Femur (tissue), 1 donor: ENCODE measurements at regions not wholly inside any gene's neighbourhood (a gene's known extent, or its start where the extent isn't known, plus 50 kb on each side); places are given as distances from the start of the nearest gene placed in this dataset.
"Not testable (repeated sequence)": the region's sequence is repeated elsewhere in the genome, so short reads cannot be mapped to it uniquely, and the experiment has no call there.

ENCODE experiments used
- DNase-seq: peaks from one replicate; pipeline ENCODE4 v3.0.0-alpha.2; 2017

DNA sequence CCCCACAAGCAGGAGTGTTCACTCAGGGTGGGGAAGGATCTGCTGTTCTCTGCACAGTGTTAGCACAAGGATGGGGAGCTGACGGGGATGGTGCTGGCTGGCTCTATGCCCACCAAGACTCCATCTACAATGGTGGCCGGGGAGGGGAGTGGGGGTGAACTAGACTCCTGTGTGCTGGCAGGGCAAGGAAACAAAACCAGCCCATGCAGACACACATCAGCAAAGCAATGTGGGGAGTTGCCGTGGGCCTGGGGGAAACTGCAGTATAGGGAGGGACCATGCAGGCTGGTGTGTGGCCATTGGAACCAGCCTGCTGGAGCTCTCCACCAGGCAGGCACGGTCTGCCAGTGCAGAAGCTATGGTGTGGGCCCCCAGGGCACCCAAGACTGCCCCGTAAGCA, 195.1 kb downstream of the PWWP3B start:
- DNase-seq, result no peak

GRCh38 chrX:106378616-106379015, 210.5 kb downstream of the PWWP3B start:
- no peak for DNase-seq

DNA sequence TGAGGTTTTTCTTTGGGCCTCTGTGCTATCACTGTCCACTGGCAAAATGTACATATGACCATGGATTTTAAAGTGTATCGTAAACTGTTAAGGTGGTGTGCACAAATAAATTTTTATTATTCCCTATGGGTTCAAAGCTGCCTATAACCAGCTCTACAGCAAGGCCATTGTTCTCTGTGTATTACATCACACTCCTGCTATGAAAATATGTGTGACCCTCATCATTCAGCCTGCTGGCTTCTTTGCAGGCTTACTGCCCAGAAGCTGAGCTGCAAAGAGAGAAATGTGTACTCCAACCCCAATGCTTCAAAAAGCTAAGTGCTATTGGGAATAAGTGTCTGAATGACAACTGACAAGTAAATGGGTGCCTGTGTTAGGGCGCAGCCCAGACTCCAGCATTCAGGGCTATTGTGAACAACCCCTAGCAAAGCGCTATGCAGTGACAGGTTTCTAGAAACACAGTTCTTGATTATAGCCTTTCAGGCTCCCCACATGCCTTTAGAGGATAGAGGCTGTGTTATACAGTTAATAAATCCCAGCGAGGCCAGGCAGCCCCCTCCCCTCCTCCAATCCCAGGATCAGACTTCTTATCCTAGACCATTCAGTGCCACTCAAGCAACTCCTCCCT, 220.4 kb upstream of the RADX start:
- DNase-seq, result peak; percentile 21

- DNase-seq, result no peak
Measured at GRCh38 chrX:106392346-106392745, 219.4 kb upstream of the RADX start.

- no peak for DNase-seq
Measured at GRCh38 chrX:106397788-106398538, 213.8 kb upstream of the RADX start.

DNA sequence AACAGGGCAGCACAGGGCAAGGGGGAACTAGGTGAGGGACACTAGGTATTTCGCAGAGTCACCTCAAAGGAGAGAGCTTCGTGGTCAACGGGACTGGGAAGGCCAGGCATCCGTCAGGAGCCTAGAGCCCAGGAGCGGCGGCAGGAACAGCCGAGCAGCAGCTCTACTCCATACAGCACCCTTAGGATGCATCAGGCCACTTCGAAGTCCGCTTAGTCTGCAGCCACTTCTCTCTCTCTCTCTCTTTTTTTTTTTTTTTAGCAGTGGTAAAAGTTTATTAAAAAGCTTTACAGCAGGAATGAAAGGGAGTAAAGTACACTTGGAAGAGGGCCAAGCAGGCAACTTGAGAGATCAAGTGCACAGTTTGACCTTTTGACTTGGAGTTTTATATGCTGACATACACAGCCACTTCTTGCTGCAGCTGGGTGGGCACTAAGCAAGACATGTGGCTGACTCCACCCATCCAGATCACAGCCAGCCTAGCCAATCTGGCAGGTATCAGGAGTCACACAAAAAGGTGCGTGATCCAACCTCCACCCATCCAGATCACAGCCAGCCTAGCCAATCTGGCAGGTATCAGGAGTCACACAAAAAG, 209.7 kb upstream of the RADX start:
- no peak for DNase-seq

DNA sequence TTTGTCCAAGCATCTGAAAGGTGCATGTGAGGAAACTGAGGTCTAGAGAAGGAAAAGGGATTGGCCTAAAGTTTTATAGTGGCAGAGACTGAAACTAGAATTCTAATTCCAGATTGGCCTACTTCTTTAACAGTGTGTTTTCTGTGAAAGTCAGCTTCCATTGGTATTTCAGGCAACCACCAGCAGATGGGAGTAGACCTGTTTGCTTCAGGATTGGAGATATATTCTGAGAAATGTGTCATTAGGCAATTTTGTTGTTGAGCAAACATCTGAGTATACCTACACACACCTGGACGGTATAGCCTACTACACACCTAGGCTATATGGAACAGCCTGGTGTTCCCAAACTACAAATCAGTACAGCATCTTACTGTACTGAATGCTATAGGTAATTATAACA, 207.3 kb upstream of the RADX start:
- no peak for DNase-seq

DNA sequence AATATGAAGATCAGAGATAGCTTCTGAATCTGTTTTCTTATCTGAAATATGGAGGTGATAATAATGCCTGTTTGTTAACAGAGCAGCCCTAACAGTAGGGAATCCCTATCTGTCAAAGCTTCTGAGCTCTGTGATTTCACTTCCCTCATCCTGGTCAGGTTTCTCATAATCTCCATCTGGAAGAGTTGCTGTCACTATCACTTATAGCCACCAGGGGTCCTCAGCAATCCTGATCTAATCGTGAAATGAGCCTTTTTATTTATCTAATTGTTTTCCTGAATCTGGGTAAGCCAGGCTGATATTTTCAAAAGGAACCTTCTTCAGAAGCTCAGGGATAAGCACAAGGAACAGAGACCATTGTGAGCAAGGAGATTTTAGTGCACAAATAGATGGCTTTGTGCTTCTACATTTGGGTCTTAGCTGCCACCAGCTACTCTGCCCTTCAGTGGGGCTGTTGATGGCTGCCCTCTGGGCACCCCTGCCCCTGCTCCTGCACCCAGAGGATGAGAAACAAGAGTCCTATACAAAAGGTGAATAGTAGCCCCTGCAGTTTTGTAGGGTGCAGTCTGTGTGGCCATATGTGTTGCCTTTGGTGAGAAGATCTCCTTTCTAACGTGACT, 196.4 kb upstream of the RADX start:
- no peak for DNase-seq

GRCh38 chrX:106436691-106437090, 175.1 kb upstream of the RADX start:
- no peak for DNase-seq

DNA sequence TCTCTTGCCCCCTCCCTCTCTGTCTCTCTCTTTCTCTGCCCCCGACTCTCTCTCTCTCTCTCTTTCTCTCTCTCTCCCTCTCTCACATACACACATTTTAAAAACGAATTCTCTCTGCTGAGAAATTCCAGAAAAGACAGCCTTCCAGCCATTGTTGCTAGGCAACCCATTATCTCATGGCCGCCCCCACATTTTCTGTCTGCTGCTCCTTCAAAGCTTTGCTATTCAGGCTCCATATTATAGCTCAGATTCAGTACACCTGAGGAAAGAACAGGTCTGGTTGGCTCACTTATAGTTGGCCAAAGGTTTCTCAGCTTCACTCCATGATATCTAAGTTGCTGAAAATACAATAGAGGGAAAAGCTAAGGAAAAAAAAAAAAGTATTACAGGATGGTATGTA, 174.4 kb upstream of the RADX start:
- no peak for DNase-seq

- DNase-seq, result no peak
Measured at GRCh38 chrX:106450405-106450804, 161.4 kb upstream of the RADX start.

- no peak for DNase-seq
Measured at GRCh38 chrX:106451933-106452332, 159.8 kb upstream of the RADX start.

- no peak for DNase-seq
Measured at GRCh38 chrX:106454991-106455390, 156.8 kb upstream of the RADX start.

- DNase-seq, result no peak
Measured at GRCh38 chrX:106457802-106458201, 154.0 kb upstream of the RADX start.

DNA sequence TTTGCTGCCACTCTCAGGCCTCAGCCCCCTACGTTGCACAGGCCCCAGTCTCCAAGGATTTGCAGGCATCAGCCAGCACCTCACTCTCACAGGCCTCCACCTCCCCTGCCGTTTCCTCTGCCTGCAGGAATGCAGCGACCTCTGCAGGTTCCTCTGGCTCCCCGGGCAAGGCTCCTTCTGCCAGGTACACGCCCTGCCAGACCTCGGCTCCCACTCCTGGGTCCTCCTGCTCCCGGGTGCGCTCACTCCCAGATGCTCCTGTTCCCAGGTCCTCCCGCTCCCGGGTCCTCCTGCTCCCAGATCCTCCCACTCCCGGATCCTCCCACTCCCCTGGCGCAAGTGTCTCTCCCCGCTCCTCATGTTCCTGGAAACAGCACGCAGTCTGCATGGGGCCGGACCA, 144.4 kb upstream of the RADX start:
- no peak for DNase-seq

DNA sequence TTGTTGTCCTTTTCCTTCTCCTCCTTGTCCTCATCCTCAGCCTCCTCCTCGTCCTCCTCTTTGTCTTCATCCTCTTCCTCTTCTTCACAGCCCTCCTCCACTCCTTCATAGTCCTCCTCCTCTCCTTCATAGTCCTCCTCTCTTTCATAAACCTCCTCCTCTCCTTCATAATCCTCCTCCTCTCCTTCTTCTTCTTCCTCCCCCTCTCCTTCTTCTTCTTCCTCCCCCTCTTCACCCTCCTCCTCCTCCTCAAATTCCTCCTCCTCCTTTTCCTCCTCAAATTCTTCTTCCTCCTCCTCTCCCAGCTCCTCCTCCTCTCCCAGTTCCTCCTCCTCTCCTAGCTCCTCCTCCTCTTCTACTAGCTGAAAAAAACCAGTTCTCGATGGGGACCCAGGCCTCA, 143.8 kb upstream of the RADX start:
- no peak for DNase-seq

GRCh38 chrX:106468433-106468832, 143.3 kb upstream of the RADX start:
- no peak for DNase-seq

DNA sequence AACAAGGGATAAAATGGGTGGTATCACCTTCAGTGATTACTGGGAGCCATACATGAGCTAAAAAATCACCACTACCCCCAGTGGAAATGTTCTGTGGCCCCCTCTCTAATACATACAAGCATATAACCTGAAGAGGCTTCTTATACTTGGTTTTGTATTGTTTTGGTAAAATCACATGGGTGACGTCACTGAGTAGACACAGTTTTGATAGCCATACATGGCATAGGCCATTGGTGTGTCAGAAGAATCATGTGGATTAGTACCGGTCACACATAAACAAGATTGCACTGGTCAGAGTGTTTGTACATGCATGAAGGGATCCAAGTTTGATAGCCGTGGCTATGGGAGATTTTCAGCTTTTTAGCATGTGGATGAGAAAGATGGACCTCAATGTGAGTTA, 131.9 kb upstream of the RADX start:
- no peak for DNase-seq

DNA sequence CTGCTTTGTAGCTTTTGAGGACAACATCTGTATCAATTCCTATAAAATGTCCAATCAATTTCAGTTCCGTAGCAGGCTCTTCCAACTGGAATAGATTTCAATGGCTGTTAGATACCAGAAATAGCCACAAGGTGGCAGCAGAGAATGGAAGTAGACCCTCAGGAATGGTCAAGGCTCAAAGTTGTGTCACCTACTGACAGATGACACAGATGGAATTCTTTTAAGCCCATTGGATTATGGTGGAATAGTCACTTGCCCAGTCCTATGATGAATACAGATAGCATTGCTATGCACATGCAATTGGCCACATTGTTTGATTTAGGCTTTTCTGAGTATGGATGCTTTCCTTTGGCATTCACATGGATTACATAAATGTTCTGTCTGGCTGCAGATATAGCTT, 130.4 kb upstream of the RADX start:
- peak; percentile 39 for DNase-seq

GRCh38 chrX:106484233-106484632, 127.5 kb upstream of the RADX start:
- no peak for DNase-seq

GRCh38 chrX:106493210-106493816, 118.5 kb upstream of the RADX start:
- not testable (repeated sequence) for DNase-seq

DNA sequence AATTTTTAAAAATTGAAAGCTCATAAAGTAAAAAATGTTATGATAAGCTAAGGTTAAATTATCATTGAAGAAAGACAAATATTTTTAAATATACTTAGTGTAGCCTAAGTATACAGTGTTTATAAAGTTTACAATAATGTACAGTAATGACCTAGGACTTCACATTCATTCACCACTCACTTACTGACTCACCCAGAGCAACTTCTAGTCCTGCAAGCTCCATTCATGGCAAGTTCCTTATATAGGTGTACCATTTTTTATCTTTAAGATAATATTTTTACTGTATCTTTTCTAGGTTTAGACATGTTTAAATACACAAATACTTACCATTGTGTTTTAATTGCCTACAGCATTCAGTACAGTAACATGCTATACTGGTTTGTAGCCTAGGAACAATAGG, 112.3 kb upstream of the RADX start:
- no peak for DNase-seq

DNA sequence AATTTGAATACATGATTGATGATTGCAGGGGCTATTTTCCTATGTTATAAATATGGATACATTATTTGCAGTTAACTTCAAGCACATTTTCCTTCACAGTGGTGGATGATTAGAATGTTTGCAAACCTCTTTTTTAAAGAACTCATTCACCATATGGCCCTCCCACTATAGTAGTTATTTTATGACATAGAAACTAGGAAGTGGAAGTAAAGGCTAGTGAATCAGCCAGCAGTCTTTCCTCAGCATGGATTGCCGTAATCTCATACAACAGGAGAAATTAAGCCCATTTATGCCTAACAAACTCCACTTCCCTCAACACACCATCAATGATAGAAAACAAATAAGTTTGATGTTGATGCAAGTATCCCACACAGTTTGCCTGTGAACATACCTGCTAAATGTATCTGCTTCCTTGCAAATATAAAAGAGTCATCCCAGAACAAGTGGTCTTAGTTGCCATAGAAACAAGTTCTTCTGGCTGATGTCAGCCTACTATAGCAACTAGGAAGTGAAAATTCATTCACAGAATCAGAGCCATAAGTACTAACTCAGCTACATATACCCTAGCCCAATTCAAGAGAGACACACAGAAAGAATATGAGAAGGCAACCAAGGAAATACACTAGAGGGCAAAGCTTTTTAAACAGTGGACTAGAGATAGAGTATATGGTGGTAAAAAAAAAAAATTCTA, 100.9 kb upstream of the RADX start:
- DNase-seq, result no peak
